ENCODE measurements at regions not wholly inside any gene's neighbourhood (a gene's known extent, or its start where the extent isn't known, plus 50 kb on each side); places are given as distances from the start of the nearest gene placed in this dataset.

DNA sequence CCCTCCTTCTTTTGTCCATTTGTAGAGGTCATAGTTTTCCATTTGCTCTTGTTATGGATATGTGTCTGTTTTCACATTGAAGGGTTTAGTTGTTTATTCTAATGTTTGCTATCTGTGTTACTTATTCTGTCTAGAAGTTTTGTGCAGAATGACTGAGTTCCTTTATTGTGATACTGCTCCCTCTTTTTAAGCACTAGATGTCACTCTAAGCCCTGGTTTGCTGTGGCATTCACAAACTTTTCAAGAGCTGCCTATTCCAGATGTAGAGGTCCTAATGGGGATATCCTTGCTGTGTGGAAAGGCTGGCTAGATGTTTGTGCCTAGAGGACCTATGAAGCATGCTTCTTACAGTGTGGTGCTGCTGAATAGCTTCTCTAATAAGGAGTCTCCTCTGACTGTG, 338.6 kb downstream of the SPIN4 start:
- TF ChIP-seq, protein P1, sequence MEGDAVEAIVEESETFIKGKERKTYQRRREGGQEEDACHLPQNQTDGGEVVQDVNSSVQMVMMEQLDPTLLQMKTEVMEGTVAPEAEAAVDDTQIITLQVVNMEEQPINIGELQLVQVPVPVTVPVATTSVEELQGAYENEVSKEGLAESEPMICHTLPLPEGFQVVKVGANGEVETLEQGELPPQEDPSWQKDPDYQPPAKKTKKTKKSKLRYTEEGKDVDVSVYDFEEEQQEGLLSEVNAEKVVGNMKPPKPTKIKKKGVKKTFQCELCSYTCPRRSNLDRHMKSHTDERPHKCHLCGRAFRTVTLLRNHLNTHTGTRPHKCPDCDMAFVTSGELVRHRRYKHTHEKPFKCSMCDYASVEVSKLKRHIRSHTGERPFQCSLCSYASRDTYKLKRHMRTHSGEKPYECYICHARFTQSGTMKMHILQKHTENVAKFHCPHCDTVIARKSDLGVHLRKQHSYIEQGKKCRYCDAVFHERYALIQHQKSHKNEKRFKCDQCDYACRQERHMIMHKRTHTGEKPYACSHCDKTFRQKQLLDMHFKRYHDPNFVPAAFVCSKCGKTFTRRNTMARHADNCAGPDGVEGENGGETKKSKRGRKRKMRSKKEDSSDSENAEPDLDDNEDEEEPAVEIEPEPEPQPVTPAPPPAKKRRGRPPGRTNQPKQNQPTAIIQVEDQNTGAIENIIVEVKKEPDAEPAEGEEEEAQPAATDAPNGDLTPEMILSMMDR (IDR thresholded peaks at IDR 0.05), result peak in 1 of 6 experiments; percentile 9
- no peak for TF ChIP-seq POLR2A (IDR thresholded peaks at IDR 0.05)
